Karpas-422 (cell line): ENCODE measurements at regions not wholly inside any gene's neighbourhood (a gene's known extent, or its start where the extent isn't known, plus 50 kb on each side); places are given as distances from the start of the nearest gene placed in this dataset.
"Not testable (repeated sequence)": the region's sequence is repeated elsewhere in the genome, so short reads cannot be mapped to it uniquely, and the experiment has no call there.

Experiments
- DNase-seq: peaks from one replicate; pipeline ENCODE4 v3.0.0-alpha.2; 2015
- H2AFZ ChIP-seq: fragments of 200-600 bp; sonication (generic); 2 replicates; pipeline ENCODE4 v1.6.1; 2014; ENCODE audit warnings: antibody characterized with exemption, low read length, mixed read lengths
- H3K27ac ChIP-seq: fragments of 200-600 bp; sonication (generic); 2 replicates; pipeline ENCODE4 v1.5.1; 2014; ENCODE audit warnings: mild to moderate bottlenecking, low read length, moderate library complexity
- H3K27me3 ChIP-seq: fragments of 200-600 bp; sonication (generic); 2 replicates; pipeline ENCODE4 v1.6.1; 2014; ENCODE audit warnings: low read length, mixed read lengths
- H3K36me3 ChIP-seq: fragments of 200-600 bp; sonication (generic); 2 replicates; pipeline ENCODE4 v1.6.1; 2014; ENCODE audit warnings: low read length, mixed read lengths; ENCODE audit not compliant: insufficient read depth
- H3K4me1 ChIP-seq: fragments of 200-600 bp; sonication (generic); 2 replicates; pipeline ENCODE4 v1.6.1; 2014; ENCODE audit warnings: mild to moderate bottlenecking, low read length, mixed read lengths
- H3K4me2 ChIP-seq: fragments of 200-600 bp; sonication (generic); 2 replicates; pipeline ENCODE4 v1.6.1; 2014; ENCODE audit warnings: low read length, low read depth, mild to moderate bottlenecking; ENCODE audit not compliant: poor library complexity, severe bottlenecking
- H3K4me3 ChIP-seq: fragments of 200-600 bp; sonication (generic); 2 replicates; pipeline ENCODE4 v1.5.1; 2014; ENCODE audit warnings: mild to moderate bottlenecking, antibody characterized with exemption, low read length, mixed read lengths
- H3K79me2 ChIP-seq: fragments of 200-600 bp; sonication (generic); 2 replicates; pipeline ENCODE4 v1.6.1; 2014; ENCODE audit warnings: mild to moderate bottlenecking, low read length, mixed read lengths
- H3K9ac ChIP-seq: fragments of 200-600 bp; sonication (generic); 2 replicates; pipeline ENCODE4 v1.6.0; 2014; ENCODE audit warnings: low read length
- H3K9me2 ChIP-seq: fragments of 200-600 bp; sonication (generic), shearing (Covaris generic); replicated peaks from 2 replicates; pipeline ENCODE4 v1.6.0; 2014; ENCODE audit warnings: mild to moderate bottlenecking, low read length, moderate library complexity; ENCODE audit not compliant: insufficient read depth
- H3K9me3 ChIP-seq: fragments of 300-700, 200-600 bp; sonication (generic); 2 replicates; pipeline ENCODE4 v1.6.1; 2014; ENCODE audit warnings: low read length, mixed read lengths
- H4K20me1 ChIP-seq: fragments of 200-600 bp; sonication (generic); 2 replicates; pipeline ENCODE4 v1.6.1; 2014; ENCODE audit warnings: mild to moderate bottlenecking, antibody characterized with exemption, low read length, low read depth; ENCODE audit not compliant: insufficient read depth

DNA sequence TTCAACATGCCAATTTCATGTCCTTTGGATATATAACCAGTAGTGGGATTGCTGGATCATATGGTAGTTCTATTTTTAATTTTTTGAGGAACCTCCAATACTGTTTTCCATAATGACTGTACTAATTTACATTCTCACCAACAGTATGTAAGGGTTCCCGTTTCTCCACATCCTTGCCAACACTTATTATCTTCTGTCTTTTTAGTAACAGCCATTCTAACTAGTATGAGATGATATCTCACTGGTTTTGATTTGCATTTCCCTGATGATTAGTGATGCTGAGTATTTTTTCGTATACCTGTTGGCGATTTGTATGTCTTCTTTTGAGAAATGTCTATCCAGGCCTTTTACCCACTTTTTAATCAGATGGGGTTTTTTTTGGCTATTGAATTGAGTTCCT is 133.5 kb upstream of the MED14 start:
- Histone ChIP-seq H3K27me3 (no peaks in the 10 kb centered on the region), H3K4me1 (no peaks in the 10 kb centered on the region), H2AFZ (no peak overlapping the region), H3K4me2 (no peak overlapping the region), H3K79me2 (no peaks in the 10 kb centered on the region), H4K20me1 (no peaks in the 10 kb centered on the region), H3K9ac (no peak overlapping the region), H3K36me3 (no peaks in the 10 kb centered on the region), H3K27ac (no peak overlapping the region), H3K9me3 (no peaks in the 10 kb centered on the region), H3K4me3 (no peak overlapping the region), H3K9me2 (no peaks in the 10 kb centered on the region)
- DNase-seq: no peak

DNA sequence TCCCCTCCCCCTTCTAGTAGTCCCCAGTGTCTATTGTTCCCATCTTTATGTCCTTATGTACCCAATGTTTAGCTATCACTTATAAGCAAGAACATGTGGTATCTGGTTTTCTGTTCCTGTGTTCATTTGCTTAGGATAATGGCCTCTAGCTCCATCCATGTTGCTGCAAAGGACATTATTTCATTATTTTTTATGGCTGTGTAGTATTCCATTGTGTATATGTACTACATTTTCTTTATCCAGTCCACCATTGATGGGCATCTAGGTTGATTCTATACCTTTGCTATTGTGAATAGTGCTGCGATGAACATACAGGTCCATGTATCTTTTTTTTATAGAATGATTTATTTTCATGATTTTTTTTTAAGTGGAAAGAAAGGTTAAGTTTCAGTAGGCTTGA is 135.6 kb upstream of the MED14 start:
- not testable (repeated sequence) for H3K4me3 ChIP-seq

DNA sequence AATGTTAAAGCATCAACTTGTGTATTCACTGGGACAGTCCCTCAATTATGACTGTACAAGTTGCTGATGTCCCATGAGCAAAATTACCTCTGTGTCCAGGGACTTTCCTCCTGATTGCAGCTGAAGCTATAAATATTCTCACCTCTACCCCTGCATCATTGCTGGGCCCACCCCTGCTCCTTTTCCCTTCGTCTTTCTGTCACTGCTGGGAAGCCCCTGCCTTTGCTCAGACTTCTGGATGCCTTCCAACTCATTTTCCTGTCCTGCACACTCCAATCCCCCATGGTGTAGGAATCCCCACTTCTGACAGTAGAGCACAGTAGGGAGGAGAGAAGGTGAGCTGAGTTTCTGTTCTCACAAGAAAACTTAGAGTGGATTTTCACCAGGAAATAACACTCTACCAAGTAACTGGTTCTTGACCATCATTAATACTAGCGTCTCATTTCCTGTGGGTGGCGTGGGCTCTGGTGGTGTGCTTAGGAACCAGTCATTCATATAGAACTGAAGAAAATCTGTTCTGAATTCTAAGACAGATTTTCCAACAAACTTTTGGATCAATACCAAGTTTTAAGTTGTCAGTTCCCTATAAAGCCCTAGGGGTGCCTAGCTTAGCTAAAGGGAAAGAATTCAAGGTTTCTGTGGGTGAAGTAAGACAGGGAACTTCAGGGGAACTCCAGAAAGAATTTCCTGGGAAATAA is 136.2 kb upstream of the MED14 start:
- Histone ChIP-seq H3K27me3 (no peaks in the 10 kb centered on the region), H4K20me1 (no peaks in the 10 kb centered on the region), H3K4me1 (no peaks in the 10 kb centered on the region), H3K36me3 (no peaks in the 10 kb centered on the region), H3K4me2 (no peak overlapping the region), H3K27ac (no peak overlapping the region), H2AFZ (no peak overlapping the region), H3K9ac (no peak overlapping the region), H3K9me3 (no peaks in the 10 kb centered on the region), H3K4me3 (no peak overlapping the region), H3K9me2 (no peaks in the 10 kb centered on the region), H3K79me2 (no peaks in the 10 kb centered on the region)
- DNase-seq: no peak

More for the DNA sequence above, 135.6 kb upstream of the MED14 start:
- H3K79me2 ChIP-seq, H3K9ac ChIP-seq, H3K27ac ChIP-seq, H3K4me1 ChIP-seq, H3K9me3 ChIP-seq, H3K36me3 ChIP-seq, DNase-seq, H3K4me2 ChIP-seq, H3K9me2 ChIP-seq, H2AFZ ChIP-seq, H4K20me1 ChIP-seq, H3K27me3 ChIP-seq: not testable (repeated sequence)

DNA sequence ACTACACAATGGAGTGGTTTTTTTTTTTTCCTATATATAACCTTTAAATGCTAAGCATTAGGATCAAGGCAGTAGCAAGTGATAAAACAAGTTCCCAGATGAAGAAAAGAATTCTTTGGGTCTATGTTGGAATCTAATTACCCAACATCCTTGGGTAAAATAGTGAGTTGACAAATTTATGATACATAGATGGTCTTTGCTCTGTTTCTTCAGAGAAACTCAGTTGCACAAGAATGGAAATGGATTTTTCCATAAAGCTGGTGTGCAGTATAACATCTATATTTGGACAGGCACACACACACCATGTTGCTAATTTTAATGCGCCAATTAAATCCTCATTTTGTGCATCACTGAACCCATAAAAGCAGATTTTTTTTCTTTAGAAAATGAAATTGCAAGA is 137.0 kb upstream of the MED14 start:
- Histone ChIP-seq H3K4me3 (no peak overlapping the region), H3K4me1 (no peaks in the 10 kb centered on the region), H3K79me2 (no peaks in the 10 kb centered on the region), H3K9ac (no peak overlapping the region), H3K27me3 (no peaks in the 10 kb centered on the region), H3K36me3 (no peaks in the 10 kb centered on the region), H4K20me1 (no peaks in the 10 kb centered on the region), H3K27ac (no peak overlapping the region), H3K9me2 (no peaks in the 10 kb centered on the region), H2AFZ (no peak overlapping the region), H3K9me3 (no peaks in the 10 kb centered on the region), H3K4me2 (no peak overlapping the region)
- no peak for DNase-seq

DNA sequence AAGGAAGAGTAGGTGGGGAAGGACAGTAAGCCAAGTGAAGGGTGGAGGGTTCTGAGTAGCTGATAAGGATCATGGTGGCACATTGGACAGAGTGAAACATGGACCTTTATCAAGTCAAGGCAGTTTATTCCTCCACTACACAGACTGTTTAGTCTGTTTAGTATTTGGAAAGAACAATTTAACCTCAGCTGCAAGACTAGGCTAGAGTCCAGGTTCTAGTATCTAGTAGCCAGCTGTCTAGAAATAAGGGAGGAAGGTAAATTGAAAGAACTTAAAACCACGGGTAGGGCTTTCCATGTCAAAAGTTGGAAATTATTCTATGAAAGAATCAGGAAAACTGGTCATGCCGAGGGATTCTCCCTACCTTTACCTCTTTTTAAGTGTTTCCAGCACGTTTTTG is 140.1 kb upstream of the MED14 start:
- H4K20me1 ChIP-seq: no peaks in the 10 kb centered on the region
- H3K9me3 ChIP-seq: no peaks in the 10 kb centered on the region
- no peaks in the 10 kb centered on the region for H3K27me3 ChIP-seq
- H3K79me2 ChIP-seq: no peaks in the 10 kb centered on the region
- no peak overlapping the region for H3K4me3 ChIP-seq
- H3K36me3 ChIP-seq: no peaks in the 10 kb centered on the region
- no peaks in the 10 kb centered on the region for H3K4me1 ChIP-seq
- H3K4me2 ChIP-seq: no peak overlapping the region
- DNase-seq: no peak
- H3K9ac ChIP-seq: no peak overlapping the region
- H3K27ac ChIP-seq: no peak overlapping the region
- H3K9me2 ChIP-seq: no peaks in the 10 kb centered on the region
- H2AFZ ChIP-seq: no peak overlapping the region

DNA sequence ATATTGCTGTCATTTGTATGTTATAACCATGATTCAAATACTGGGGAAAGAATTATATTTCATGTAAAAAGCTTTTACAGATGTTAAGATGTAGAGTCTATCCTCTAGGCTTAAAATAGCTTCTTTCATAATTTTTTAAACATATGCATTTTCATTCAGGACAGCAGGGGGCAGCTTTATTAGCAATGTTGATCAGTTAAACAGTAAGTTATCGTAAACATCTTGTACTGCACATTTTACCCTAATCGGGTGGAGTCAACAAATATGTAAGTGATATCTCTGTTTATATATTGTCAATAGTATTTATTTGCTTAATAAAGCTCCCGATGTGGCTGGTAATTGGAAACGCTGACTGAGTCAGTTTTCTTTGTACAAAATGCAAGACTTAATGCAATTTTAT is 142.5 kb upstream of the MED14 start:
- no peaks in the 10 kb centered on the region for H3K9me3 ChIP-seq
- H2AFZ ChIP-seq: no peak overlapping the region
- H3K27ac ChIP-seq: no peak overlapping the region
- no peaks in the 10 kb centered on the region for H4K20me1 ChIP-seq
- DNase-seq: peak; percentile 61
- H3K36me3 ChIP-seq: no peaks in the 10 kb centered on the region
- H3K9ac ChIP-seq: no peak overlapping the region
- no peak overlapping the region for H3K4me3 ChIP-seq
- no peaks in the 10 kb centered on the region for H3K27me3 ChIP-seq
- H3K4me2 ChIP-seq: no peak overlapping the region
- no peaks in the 10 kb centered on the region for H3K9me2 ChIP-seq
- no peaks in the 10 kb centered on the region for H3K4me1 ChIP-seq
- no peaks in the 10 kb centered on the region for H3K79me2 ChIP-seq

DNA sequence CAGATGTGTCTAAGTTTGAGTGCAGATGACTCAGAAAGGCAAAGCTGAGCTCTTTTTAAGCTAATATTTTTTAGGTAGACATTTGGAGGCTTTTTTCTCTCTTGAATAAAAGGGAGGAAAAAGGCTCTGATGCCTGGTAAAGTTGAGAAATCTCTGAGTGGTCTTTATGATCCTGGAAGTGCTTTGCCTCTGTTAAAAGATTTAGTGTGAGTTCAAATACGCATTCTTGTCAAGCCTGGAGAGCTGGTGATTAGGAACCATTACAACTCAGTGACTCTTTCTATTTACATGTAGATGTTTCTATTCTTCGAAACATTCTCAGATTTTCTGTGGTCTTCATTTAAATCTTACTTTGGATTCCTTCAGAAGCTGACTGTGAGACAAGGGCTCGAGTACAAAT is 143.4 kb upstream of the MED14 start:
- no peaks in the 10 kb centered on the region for H3K36me3 ChIP-seq
- no peak overlapping the region for H2AFZ ChIP-seq
- H3K27me3 ChIP-seq: no peaks in the 10 kb centered on the region
- H3K4me2 ChIP-seq: no peak overlapping the region
- H3K79me2 ChIP-seq: no peaks in the 10 kb centered on the region
- no peaks in the 10 kb centered on the region for H4K20me1 ChIP-seq
- H3K9me2 ChIP-seq: no peaks in the 10 kb centered on the region
- DNase-seq: no peak
- H3K9me3 ChIP-seq: no peaks in the 10 kb centered on the region
- no peak overlapping the region for H3K9ac ChIP-seq
- no peak overlapping the region for H3K27ac ChIP-seq
- no peaks in the 10 kb centered on the region for H3K4me1 ChIP-seq
- H3K4me3 ChIP-seq: no peak overlapping the region

DNA sequence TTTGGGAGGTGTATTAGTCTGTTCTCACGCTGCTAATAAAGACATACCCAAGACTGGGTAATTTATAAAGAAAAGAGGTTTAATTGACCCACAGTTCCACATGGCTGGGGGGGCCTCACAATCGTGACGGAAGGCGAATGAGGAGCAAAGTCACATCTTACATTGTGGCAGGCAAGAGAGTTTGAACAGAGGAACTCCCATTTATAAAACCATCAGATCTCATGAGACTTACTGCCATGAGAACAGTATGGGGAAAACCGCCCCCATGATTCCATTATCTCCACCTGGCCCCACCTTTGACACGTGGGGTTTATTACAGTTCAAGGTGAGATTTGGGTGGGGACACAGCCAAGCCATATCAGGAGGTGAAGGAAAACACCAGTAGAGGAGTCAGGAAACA is 143.8 kb upstream of the MED14 start:
- H3K36me3 ChIP-seq, H3K4me1 ChIP-seq, DNase-seq, H3K9me2 ChIP-seq, H3K27ac ChIP-seq, H4K20me1 ChIP-seq, H3K79me2 ChIP-seq, H2AFZ ChIP-seq, H3K9me3 ChIP-seq, H3K9ac ChIP-seq, H3K4me2 ChIP-seq, H3K4me3 ChIP-seq, H3K27me3 ChIP-seq: not testable (repeated sequence)

DNA sequence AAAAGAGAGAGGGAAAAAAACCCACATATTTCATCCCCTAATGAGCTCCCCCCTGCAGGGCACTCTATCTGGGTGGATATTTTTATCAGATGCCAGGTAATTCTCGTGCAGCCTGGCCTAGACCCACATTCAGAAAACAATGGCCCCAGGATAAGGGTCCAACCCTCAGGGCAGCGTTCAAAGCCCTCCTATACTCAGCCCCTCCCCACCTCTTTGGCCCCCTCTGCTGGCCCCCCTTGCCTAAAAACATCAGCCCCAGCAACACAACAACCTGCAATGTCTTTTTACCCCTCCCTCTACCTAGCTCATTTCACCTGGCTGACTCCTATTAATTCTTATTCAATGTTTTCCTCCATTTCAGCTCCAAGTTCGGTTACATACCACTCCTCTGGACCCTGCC is 145.4 kb upstream of the MED14 start:
- Histone ChIP-seq H3K27ac (no peak overlapping the region), H3K27me3 (no peaks in the 10 kb centered on the region), H3K9me2 (no peaks in the 10 kb centered on the region), H3K36me3 (no peaks in the 10 kb centered on the region), H3K9ac (no peak overlapping the region), H4K20me1 (no peaks in the 10 kb centered on the region), H3K4me1 (no peaks in the 10 kb centered on the region), H3K4me3 (no peak overlapping the region), H3K79me2 (no peaks in the 10 kb centered on the region), H3K9me3 (no peaks in the 10 kb centered on the region), H3K4me2 (no peak overlapping the region), H2AFZ (no peak overlapping the region)
- DNase-seq: no peak
